NCI-H82 treated with DMSO at 0.1 percent for 48 hours (cell line): ENCODE measurements at regions not wholly inside any gene's neighbourhood (a gene's known extent, or its start where the extent isn't known, plus 50 kb on each side); places are given as distances from the start of the nearest gene placed in this dataset.

Experiments
- DNase-seq: peaks from one replicate; lab custom pipeline; 2025; ENCODE audit not compliant: unreplicated experiment; lab: John Stamatoyannopoulos, UW

DNA sequence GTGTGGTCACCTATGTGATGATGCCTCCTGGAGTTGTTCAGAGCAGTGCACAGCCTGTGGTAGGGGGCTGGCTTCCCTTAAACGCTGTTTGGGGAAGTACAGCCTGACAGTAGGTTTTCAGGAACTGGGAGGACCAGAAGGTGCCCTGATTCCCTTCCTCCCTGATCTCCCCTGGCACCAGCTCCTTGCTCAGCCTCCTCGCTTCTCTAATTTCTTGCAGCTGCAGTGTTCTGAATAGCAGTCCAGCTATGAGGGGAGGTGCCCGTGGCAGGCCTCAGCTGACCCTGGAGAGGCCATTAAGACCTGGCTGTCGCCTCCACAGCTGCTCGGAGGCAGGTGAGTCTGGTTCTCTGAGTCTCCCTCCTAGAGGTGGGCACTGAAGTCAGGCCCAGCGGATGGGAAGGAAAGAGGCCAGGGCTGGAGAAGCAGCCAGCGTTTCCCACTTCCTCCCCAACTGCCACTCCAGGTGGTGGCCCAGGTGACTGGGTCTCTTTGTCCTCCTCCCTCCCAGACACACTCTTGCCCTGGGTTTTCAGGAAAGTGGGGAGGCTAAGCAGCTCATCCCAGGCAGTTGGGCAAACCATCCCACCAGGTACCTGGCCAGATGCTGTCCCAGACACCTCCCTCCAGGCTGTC is 52.0 kb upstream of the RPL11 start:
- no peak for DNase-seq

DNA sequence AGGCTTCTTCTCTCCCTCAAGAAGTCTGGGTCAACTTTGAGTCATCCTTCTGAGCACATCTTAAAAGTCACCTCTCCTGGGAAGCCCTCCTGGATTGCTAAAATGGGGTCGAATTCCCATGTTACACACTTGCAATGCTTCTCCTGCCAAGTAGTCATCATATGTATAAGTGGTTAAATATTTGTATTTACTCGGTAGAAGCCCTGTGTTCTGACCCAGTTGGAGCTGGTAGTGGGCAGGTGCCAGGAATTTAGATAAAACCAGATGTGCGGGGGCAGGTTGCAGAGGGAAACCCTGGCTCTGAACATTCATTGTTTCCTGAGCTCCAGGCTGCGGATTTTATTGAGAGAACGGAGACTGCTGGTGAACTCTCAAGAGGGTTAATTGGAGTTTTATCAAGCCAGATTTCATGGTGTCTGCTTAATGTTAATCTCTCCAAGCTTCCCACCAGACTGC is 52.8 kb upstream of the RPL11 start:
- no peak for DNase-seq

GRCh38 chr1:23638188-23638619 is 53.4 kb upstream of the RPL11 start:
- no peak for DNase-seq

DNA sequence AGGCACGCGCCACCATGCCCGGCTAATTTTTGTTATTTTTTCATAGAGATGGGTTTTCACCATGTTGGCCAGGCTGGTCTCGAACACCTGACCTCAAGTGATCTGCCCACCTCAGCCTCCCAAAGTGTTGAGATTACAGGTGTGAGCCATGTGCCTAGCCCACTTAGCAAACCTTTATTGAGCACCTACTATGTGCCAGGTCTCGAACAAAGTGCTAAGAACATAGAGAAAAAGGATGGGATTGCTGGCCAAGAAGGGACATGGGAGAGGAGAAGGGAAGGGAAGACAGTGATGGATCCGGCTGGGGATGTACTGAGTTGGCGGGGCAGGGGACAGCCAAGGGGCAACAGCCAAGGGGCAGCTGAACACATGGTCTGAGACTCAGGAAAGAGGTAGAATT is 55.6 kb upstream of the RPL11 start:
- no peak for DNase-seq

- DNase-seq: peak; percentile 60
Observed at GRCh38 chr1:23634840-23635651, 56.6 kb upstream of the RPL11 start.

DNA sequence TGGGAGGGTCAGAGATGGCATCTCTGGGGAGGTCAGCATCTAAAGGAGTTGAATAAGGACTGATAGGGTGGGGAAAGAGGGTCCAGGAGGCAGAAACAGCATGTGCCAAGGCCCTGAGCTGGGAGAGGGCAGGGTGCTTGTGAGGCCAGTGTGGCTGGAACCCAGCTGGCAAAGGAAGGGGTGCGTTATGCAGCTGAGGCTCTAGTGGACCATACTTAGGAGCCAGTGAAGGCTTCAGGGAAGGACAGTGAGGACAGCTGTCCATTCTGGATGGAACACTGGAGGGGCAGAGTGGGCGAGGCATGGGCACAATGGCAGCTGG is 57.1 kb upstream of the RPL11 start:
- no peak for DNase-seq

GRCh38 chr1:23632479-23633160 is 59.0 kb upstream of the RPL11 start:
- DNase-seq: no peak

GRCh38 chr1:23629708-23630290 is 61.8 kb upstream of the RPL11 start:
- DNase-seq: no peak

DNA sequence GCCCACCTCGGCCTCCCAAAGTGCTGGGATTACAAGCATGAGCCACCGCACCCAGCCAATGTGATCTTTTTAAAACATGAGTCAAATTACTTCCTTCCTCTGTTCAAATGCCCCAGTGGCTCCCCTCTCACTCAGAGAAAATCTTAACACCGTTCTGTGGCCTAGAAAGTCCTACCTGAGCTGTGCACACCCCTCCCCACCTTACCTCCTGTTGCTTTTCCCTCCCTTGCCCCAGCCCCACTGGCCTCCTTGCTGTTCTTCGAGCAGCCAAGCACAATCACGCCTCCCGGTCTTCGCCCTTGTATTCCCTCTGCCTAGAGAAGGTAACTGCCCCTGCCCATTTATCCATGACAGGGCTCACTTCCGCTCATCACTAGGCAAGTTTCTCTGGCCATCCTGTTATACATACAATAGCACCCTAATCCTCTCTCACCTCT is 62.6 kb upstream of the RPL11 start:
- DNase-seq: no peak

GRCh38 chr1:23627069-23627735 is 64.4 kb upstream of the RPL11 start:
- DNase-seq: no peak

DNA sequence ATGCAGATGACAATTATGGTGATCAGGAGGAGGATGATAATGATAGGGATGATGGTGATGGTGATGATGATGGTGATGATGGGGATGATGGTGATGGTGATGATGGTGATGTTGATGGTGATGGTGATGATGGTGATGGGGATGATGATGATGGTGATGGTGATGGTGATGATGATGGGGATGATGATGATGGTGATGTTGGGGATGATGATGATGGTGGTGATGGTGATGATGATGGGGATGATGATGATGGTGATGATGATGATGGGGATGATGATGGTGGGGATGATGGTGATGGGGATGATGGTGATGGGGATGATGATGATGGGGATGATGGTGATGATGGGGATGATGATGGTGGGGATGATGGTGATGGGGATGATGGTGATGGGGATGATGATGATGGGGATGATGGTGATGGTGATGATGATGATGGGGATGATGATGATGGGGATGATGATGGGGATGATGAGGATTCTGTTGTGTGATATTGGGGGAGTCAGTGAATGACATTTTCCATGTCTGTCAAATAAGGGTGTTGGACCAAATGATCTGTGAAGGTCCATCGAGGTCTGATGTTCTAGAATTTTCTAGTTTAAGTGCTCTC is 65.6 kb upstream of the RPL11 start:
- no peak for DNase-seq

DNA sequence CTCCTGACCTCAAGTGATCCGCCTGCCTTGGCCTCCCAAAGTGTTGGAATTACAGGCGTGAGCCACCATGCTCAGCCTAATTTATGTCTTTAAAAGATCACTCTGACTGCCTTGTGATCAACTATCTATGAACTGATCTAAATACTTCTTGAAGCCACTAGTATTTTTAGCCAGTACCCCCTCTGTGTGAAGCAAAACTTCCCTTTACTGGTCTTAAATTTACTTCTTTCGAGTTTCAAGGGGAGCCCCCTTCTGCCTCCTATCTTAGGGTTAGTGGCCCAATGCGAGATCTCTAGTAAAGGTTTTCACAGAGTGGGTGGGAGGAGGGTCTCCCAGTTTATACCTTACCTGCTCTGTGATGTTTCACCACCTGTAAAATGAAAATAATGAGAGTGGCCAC is 66.1 kb upstream of the RPL11 start:
- DNase-seq: no peak

DNA sequence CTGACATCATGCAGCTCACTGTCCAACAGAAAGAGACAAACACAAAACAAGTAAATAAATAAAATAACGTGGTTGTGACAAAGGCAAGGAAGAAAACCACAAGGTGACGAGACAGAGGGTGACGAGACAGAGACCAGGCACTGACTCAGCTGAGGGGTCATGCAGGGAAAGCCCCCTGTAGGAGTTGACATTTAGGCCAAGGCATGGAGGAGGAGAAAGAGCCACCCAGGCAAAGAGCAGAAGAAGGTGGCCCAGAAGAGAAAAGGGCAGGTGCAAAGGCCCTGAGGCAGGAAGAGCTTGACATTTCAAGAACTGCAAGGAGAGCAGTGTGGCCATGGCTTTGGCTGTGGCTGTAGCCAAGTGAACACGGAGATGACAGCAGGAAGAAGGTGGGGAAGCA is 65.1 kb upstream of the ID3 start:
- DNase-seq: no peak

- DNase-seq: no peak
Observed at GRCh38 chr1:23622284-23622683, 63.0 kb upstream of the ID3 start.

DNA sequence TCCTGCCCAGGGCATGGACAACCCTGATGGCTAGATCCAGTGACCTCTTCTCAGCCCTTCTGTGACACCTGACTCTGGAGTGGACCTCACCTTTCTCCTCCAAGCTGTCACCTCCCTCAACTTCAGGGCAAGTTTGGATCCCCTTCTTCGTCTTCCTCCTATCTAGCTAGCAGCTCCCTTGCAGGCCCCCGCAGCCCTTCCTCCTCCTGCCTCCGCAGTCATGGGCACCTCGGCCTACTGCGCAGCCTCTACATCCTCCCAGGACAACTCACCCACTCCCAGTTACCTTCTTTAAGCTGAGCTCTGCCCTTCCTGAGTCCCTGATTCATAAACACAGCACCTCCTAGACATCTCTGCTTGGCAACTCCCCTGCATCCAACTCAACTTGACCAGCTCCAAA is 61.3 kb upstream of the ID3 start:
- DNase-seq: no peak

GRCh38 chr1:23619299-23620188 is 60.2 kb upstream of the ID3 start:
- DNase-seq: peak; percentile 36

DNA sequence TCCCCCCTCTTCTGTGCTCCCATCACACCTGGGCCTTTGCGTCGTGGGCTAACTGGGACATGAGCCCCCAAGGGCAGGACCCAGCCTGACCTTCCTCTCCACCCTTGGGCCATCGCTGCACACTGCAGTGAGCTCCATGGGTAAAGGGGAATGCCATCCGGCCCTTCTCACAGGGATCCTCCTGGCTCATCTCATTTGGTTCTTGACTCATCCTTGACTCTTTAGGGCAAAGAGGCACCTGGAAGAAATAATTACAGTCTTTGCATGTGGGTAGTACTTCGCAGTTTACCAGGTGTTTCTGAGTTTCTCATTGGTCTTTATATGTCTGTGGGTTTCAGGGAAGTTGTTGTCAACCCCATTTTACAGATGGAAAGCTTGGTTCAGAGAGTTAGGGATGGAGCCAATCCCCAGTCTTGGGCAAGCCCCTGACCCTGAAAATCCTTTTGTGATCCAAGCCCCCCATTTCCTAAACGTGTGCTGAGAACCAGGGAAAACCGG is 59.3 kb upstream of the ID3 start:
- DNase-seq: no peak

GRCh38 chr1:23617084-23617521 is 57.8 kb upstream of the ID3 start:
- no peak for DNase-seq

DNA sequence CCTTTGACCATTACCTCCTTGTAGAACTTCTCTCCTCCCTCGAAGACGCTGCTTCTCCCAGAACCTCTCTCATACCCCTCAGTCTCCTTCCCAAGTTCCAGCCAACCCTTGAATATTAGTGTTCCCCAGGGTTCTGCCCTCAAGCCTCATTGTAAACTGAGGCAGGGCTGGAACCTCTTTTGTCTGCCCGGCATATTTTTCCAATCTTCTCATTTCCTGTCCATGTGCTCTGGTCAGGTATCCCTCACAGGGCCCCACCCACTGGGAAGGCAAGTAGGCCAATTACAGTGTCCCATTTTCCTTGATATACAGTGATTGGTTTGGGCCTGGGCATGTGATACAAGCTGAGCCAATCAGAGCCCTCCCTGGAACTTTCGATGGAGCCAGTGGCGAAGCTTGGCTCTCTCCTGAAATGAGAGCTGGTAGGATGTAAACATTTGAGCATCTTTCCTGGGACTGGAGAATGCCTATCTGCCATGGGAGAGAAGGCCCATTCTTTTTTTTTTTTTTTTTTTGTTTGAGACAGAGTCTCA is 57.1 kb upstream of the ID3 start:
- DNase-seq: no peak
